GM12878 (cell line): ENCODE measurements at regions not wholly inside any gene's neighbourhood (a gene's known extent, or its start where the extent isn't known, plus 50 kb on each side); places are given as distances from the start of the nearest gene placed in this dataset.

Experiments
- ASH2L ChIP-seq: fragments of 300-600, 200-600 bp; sonication (generic); IDR thresholded peaks from 2 replicates; pipeline ENCODE4 v1.6.1; 2017; ENCODE audit warnings: low read depth, mild to moderate bottlenecking, borderline replicate concordance
- CREM ChIP-seq: IDR thresholded peaks from 2 replicates; pipeline ENCODE4 v1.6.1; 2014; ENCODE audit warnings: antibody characterized with exemption, low read depth
- POU2F2 ChIP-seq: IDR thresholded peaks from 3 replicates; pipeline ENCODE4 v1.6.1; 2011; ENCODE audit warnings: low read depth, mild to moderate bottlenecking, low read length, borderline replicate concordance
- SREBF2 ChIP-seq: IDR thresholded peaks from 2 replicates; pipeline ENCODE4 v1.6.1; 2012; ENCODE audit warnings: mild to moderate bottlenecking, low read length
- ZNF274 ChIP-seq: IDR thresholded peaks from one replicate; pipeline ENCODE4 v1.8.0; 2011; ENCODE audit not compliant: insufficient read length, insufficient read depth
- TF ChIP-seq, protein P1 (sequence below): fragments of 450-650 bp; IDR thresholded peaks from 2 replicates; pipeline ENCODE4 v1.6.1; 2017; ENCODE audit warnings: mild to moderate bottlenecking, moderate library complexity
- TF ChIP-seq, protein P2 (sequence below): fragments of 450-650 bp; IDR thresholded peaks from 2 replicates; pipeline ENCODE4 v1.6.1; 2017; ENCODE audit warnings: mild to moderate bottlenecking, moderate library complexity
- TF ChIP-seq, protein P3 (sequence below), 3 experiments: IDR thresholded peaks in 2 of 3; conservative IDR thresholded peaks in 1 of 3; 2 replicates each; pipeline ENCODE4 v1.5.1; 2011; ENCODE audit warnings: low read depth in 3 of 3, low read length in 3 of 3, mild to moderate bottlenecking in 3 of 3, control low read depth in 2 of 3, moderate library complexity in 2 of 3, inconsistent platforms in 1 of 3, mixed read lengths in 1 of 3; ENCODE audit not compliant: control insufficient read depth in 2 of 3, insufficient read depth in 1 of 3; ENCODE audit errors: extremely low read depth in 1 of 3
- TF ChIP-seq, protein P4 (sequence below): IDR thresholded peaks from 2 replicates; pipeline ENCODE4 v1.6.1; 2012; ENCODE audit warnings: low read depth, low read length, improper control_type of control experiment

DNA sequence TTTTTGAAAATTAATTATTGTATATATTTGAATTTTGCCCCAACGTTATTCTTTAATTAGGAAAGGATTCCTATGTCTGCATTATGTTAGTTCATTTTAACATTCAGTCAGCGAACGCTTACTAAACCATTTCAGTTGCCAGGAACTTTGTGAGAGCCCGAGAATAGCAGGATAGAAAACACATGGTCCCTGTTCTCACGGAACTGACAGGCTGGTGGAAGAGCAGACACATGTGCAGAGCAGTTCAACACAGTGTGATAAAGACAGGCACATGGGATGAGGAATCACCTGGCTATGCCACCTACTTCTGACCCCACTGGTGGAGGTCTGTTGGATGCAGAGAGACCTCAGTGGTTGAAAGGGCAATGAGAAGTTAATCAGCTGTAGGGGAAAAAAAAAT, 367.2 kb downstream of the EPM2A start (continued):
- TF ChIP-seq, protein P1, sequence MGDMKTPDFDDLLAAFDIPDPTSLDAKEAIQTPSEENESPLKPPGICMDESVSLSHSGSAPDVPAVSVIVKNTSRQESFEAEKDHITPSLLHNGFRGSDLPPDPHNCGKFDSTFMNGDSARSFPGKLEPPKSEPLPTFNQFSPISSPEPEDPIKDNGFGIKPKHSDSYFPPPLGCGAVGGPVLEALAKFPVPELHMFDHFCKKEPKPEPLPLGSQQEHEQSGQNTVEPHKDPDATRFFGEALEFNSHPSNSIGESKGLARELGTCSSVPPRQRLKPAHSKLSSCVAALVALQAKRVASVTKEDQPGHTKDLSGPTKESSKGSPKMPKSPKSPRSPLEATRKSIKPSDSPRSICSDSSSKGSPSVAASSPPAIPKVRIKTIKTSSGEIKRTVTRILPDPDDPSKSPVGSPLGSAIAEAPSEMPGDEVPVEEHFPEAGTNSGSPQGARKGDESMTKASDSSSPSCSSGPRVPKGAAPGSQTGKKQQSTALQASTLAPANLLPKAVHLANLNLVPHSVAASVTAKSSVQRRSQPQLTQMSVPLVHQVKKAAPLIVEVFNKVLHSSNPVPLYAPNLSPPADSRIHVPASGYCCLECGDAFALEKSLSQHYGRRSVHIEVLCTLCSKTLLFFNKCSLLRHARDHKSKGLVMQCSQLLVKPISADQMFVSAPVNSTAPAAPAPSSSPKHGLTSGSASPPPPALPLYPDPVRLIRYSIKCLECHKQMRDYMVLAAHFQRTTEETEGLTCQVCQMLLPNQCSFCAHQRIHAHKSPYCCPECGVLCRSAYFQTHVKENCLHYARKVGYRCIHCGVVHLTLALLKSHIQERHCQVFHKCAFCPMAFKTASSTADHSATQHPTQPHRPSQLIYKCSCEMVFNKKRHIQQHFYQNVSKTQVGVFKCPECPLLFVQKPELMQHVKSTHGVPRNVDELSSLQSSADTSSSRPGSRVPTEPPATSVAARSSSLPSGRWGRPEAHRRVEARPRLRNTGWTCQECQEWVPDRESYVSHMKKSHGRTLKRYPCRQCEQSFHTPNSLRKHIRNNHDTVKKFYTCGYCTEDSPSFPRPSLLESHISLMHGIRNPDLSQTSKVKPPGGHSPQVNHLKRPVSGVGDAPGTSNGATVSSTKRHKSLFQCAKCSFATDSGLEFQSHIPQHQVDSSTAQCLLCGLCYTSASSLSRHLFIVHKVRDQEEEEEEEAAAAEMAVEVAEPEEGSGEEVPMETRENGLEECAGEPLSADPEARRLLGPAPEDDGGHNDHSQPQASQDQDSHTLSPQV = no peak
- TF ChIP-seq, protein P2, sequence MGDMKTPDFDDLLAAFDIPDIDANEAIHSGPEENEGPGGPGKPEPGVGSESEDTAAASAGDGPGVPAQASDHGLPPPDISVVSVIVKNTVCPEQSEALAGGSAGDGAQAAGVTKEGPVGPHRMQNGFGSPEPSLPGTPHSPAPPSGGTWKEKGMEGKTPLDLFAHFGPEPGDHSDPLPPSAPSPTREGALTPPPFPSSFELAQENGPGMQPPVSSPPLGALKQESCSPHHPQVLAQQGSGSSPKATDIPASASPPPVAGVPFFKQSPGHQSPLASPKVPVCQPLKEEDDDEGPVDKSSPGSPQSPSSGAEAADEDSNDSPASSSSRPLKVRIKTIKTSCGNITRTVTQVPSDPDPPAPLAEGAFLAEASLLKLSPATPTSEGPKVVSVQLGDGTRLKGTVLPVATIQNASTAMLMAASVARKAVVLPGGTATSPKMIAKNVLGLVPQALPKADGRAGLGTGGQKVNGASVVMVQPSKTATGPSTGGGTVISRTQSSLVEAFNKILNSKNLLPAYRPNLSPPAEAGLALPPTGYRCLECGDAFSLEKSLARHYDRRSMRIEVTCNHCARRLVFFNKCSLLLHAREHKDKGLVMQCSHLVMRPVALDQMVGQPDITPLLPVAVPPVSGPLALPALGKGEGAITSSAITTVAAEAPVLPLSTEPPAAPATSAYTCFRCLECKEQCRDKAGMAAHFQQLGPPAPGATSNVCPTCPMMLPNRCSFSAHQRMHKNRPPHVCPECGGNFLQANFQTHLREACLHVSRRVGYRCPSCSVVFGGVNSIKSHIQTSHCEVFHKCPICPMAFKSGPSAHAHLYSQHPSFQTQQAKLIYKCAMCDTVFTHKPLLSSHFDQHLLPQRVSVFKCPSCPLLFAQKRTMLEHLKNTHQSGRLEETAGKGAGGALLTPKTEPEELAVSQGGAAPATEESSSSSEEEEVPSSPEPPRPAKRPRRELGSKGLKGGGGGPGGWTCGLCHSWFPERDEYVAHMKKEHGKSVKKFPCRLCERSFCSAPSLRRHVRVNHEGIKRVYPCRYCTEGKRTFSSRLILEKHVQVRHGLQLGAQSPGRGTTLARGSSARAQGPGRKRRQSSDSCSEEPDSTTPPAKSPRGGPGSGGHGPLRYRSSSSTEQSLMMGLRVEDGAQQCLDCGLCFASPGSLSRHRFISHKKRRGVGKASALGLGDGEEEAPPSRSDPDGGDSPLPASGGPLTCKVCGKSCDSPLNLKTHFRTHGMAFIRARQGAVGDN = no peak
- TF ChIP-seq SREBF2 = no peak
- TF ChIP-seq, protein P3, sequence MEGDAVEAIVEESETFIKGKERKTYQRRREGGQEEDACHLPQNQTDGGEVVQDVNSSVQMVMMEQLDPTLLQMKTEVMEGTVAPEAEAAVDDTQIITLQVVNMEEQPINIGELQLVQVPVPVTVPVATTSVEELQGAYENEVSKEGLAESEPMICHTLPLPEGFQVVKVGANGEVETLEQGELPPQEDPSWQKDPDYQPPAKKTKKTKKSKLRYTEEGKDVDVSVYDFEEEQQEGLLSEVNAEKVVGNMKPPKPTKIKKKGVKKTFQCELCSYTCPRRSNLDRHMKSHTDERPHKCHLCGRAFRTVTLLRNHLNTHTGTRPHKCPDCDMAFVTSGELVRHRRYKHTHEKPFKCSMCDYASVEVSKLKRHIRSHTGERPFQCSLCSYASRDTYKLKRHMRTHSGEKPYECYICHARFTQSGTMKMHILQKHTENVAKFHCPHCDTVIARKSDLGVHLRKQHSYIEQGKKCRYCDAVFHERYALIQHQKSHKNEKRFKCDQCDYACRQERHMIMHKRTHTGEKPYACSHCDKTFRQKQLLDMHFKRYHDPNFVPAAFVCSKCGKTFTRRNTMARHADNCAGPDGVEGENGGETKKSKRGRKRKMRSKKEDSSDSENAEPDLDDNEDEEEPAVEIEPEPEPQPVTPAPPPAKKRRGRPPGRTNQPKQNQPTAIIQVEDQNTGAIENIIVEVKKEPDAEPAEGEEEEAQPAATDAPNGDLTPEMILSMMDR (IDR thresholded peaks at IDR 0.05 in 2 of 3, conservative IDR thresholded peaks at IDR 0.05 in 1 of 3; ENCODE audit: control insufficient read depth in 2 of 3, extremely low read depth in 1 of 3, insufficient read depth in 1 of 3, low read depth in 3 of 3, low read length in 3 of 3) = no peak
- TF ChIP-seq ZNF274 = no peak
- TF ChIP-seq POU2F2 = no peak
- TF ChIP-seq CREM = no peak
- TF ChIP-seq, protein P4, sequence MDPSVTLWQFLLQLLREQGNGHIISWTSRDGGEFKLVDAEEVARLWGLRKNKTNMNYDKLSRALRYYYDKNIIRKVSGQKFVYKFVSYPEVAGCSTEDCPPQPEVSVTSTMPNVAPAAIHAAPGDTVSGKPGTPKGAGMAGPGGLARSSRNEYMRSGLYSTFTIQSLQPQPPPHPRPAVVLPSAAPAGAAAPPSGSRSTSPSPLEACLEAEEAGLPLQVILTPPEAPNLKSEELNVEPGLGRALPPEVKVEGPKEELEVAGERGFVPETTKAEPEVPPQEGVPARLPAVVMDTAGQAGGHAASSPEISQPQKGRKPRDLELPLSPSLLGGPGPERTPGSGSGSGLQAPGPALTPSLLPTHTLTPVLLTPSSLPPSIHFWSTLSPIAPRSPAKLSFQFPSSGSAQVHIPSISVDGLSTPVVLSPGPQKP = no peak
- TF ChIP-seq ASH2L = no peak
